Natural killer cell (primary cell): ENCODE measurements at regions not wholly inside any gene's neighbourhood (a gene's known extent, or its start where the extent isn't known, plus 50 kb on each side); places are given as distances from the start of the nearest gene placed in this dataset.

ENCODE experiments used
- ATAC-seq, 3 donors: fragments of 150-1000 bp in 2 of 3; fragments of 200-7000 bp in 1 of 3; cut with Tn5 transposase; 1 replicate in 1 of 3; 2 replicates in 2 of 3; pipeline ENCODE4 v1.10.0; 2021; ENCODE audit warnings: mild to moderate bottlenecking in 2 of 3, moderate library complexity in 2 of 3
- DNase-seq, 2 donors: peaks; one replicate each; pipeline versions ENCODE4 v3.0.0 to v3.0.0-alpha.2; 2013 to 2021; ENCODE audit warnings: mixed read lengths in 1 of 2
- H3K27ac ChIP-seq: one replicate; pipeline ENCODE4 v1.5.1; 2013; ENCODE audit warnings: mild to moderate bottlenecking, low read length
- H3K27me3 ChIP-seq: one replicate; pipeline ENCODE4 v1.6.1; 2013; ENCODE audit warnings: low read length; ENCODE audit not compliant: control insufficient read depth, insufficient read depth
- H3K36me3 ChIP-seq: one replicate; pipeline ENCODE4 v1.6.1; 2013; ENCODE audit warnings: low read length; ENCODE audit not compliant: control insufficient read depth, insufficient read depth
- H3K4me1 ChIP-seq: one replicate; pipeline ENCODE4 v1.6.1; 2013; ENCODE audit warnings: low read length; ENCODE audit not compliant: control insufficient read depth, insufficient read depth
- H3K4me3 ChIP-seq: one replicate; pipeline ENCODE4 v1.5.1; 2013; ENCODE audit warnings: low read length
- H3K9me3 ChIP-seq: one replicate; pipeline ENCODE4 v1.6.1; 2013; ENCODE audit warnings: low read length; ENCODE audit not compliant: control insufficient read depth, insufficient read depth
- H3K27ac Mint-ChIP-seq, 2 donors: one replicate each; pipeline ENCODE4 v1.8.0; 2022; ENCODE audit warnings: mild to moderate bottlenecking in 2 of 2, mixed read lengths in 2 of 2, moderate library complexity in 1 of 2
- H3K27me3 Mint-ChIP-seq, 2 donors: one replicate each; pipeline ENCODE4 v1.8.0; 2022; ENCODE audit warnings: low read depth in 2 of 2, mixed read lengths in 2 of 2
- H3K36me3 Mint-ChIP-seq: one replicate; pipeline ENCODE4 v1.8.0; 2022; ENCODE audit warnings: mixed read lengths
- H3K4me1 Mint-ChIP-seq, 2 donors: one replicate each; pipeline ENCODE4 v1.8.0; 2022; ENCODE audit warnings: mixed read lengths in 2 of 2
- H3K4me3 Mint-ChIP-seq: one replicate; pipeline ENCODE4 v1.8.0; 2022; ENCODE audit warnings: mild to moderate bottlenecking, moderate library complexity, mixed read lengths
- H3K9me3 Mint-ChIP-seq, 2 donors: one replicate each; pipeline ENCODE4 v1.8.0; 2022; ENCODE audit warnings: mixed read lengths in 2 of 2
- CTCF ChIP-seq: fragments of 200-600 bp; IDR thresholded peaks from one replicate; pipeline ENCODE4 v1.8.0; 2022; ENCODE audit warnings: antibody characterized with exemption
- WGBS: methylation state at CpG from one replicate; pipeline ENCODE4 v1.1.7; 2013; ENCODE audit warnings: missing lambda C conversion rate; ENCODE audit not compliant: insufficient coverage; 5-methylcytosine and 5-hydroxymethylcytosine counted together
- intact Hi-C: fragments of 100-400 bp; cut with micrococcal nuclease; formaldehyde crosslinking; loops from one replicate; pipeline ENCODE4 v1.14.2; 2022

GRCh38 chr1:201714542-201715329, 114.2 kb upstream of the IPO9 start:
- Histone ChIP-seq H3K27ac (peak overlapping the region; percentile 47), H3K27me3 (no peaks in the 10 kb centered on the region), H3K36me3 (no peaks in the 10 kb centered on the region), H3K4me3 (no peak overlapping the region), H3K4me1 (peaks cover 31% of the 10 kb centered on the region), H3K9me3 (no peaks in the 10 kb centered on the region)
- no peak for ATAC-seq
- intact Hi-C loops, result no loop called here
- Mint-ChIP-seq H3K36me3 (no peaks in the 10 kb centered on the region), H3K4me3 (no peak overlapping the region), H3K4me1 (no peaks in the 10 kb centered on the region), H3K27ac (no peak overlapping the region), H3K27me3 (no peaks in the 10 kb centered on the region), H3K9me3 (no peaks in the 10 kb centered on the region)
- no peak for DNase-seq
- no peak for TF ChIP-seq CTCF
- WGBS, result 79% methylated on average over 9 of the region's 9 CpGs

- no peaks in the 10 kb centered on the region for H3K27me3 Mint-ChIP-seq
- no peaks in the 10 kb centered on the region for H3K9me3 ChIP-seq
- no peaks in the 10 kb centered on the region for H3K27me3 ChIP-seq
- no peak overlapping the region for H3K4me3 Mint-ChIP-seq
- H3K27ac ChIP-seq, result peak overlapping the region; percentile 47
- H3K27ac Mint-ChIP-seq, result no peak overlapping the region
- intact Hi-C loops, result no loop called here
- H3K9me3 Mint-ChIP-seq, result no peaks in the 10 kb centered on the region
- no peak for TF ChIP-seq CTCF
- no peak overlapping the region for H3K4me3 ChIP-seq
- no peak for ATAC-seq
- whole genome bisulfite sequencing, result 72% methylated on average over 6 of the region's 6 CpGs
- H3K36me3 ChIP-seq, result no peaks in the 10 kb centered on the region
- H3K4me1 Mint-ChIP-seq, result no peaks in the 10 kb centered on the region
- no peaks in the 10 kb centered on the region for H3K36me3 Mint-ChIP-seq
- H3K4me1 ChIP-seq, result peaks cover 31% of the 10 kb centered on the region
- DNase-seq, result no peak
These were observed 113.6 kb upstream of the IPO9 start for GRCh38 chr1:201715351-201715750.

GRCh38 chr1:201715801-201716741, 112.9 kb upstream of the IPO9 start:
- Mint-ChIP-seq H3K4me1 (no peaks in the 10 kb centered on the region), H3K4me3 (no peak overlapping the region), H3K27me3 (no peaks in the 10 kb centered on the region), H3K9me3 (no peaks in the 10 kb centered on the region), H3K36me3 (no peaks in the 10 kb centered on the region), H3K27ac (no peak overlapping the region)
- Histone ChIP-seq H3K27ac (peak overlapping the region; percentile 47), H3K9me3 (no peaks in the 10 kb centered on the region), H3K4me1 (peaks cover 31% of the 10 kb centered on the region), H3K4me3 (no peak overlapping the region), H3K36me3 (no peaks in the 10 kb centered on the region), H3K27me3 (no peaks in the 10 kb centered on the region)
- ATAC-seq (peak in 2 of 3 donors; percentile 38 to 40), DNase-seq (no peak)
- WGBS, result 74% methylated on average over 10 of the region's 11 CpGs
- no peak for TF ChIP-seq CTCF
- intact Hi-C loops, result no loop called here
